IMR-90 (cell line): ENCODE measurements at regions not wholly inside any gene's neighbourhood (a gene's known extent, or its start where the extent isn't known, plus 50 kb on each side); places are given as distances from the start of the nearest gene placed in this dataset.

ENCODE experiments used
- ATAC-seq: fragments of 200-7000 bp; cut with Tn5 transposase; 2 replicates; pipeline ENCODE4 v1.9.1; 2020; ENCODE audit warnings: low read depth, mild to moderate bottlenecking, moderate library complexity
- BruUV-seq: library from RNA; stranded (reverse); fragments of 400-500 nt; replicated peaks from 2 replicates; lab custom pipeline; 2021; lab: Mats Ljungman, UMichigan
- CTCF ChIA-PET: fragments of 300-600 bp; formaldehyde crosslinking; extraction: SDS; loops from one replicate; lab custom pipeline; 2021; ENCODE audit warnings: antibody characterized with exemption; lab: Yijun Ruan, JAX
- POLR2A ChIA-PET: fragments of 300-600 bp; sonication (Branson Sonifier 250); formaldehyde crosslinking; loops from one replicate; lab custom pipeline; 2022; ENCODE audit warnings: antibody characterized with exemption; ENCODE audit not compliant: unreplicated experiment; lab: Charles Lee
- DNase-seq: peaks from one replicate; pipeline ENCODE4 v3.0.0; 2013
- H2AFZ ChIP-seq: replicated peaks from 2 replicates; pipeline ENCODE3; 2013; ENCODE audit warnings: low read length, mild to moderate bottlenecking; ENCODE audit not compliant: poor library complexity
- H2AK5ac ChIP-seq: 2 replicates; pipeline ENCODE4 v1.6.1; 2013; ENCODE audit warnings: low read depth, low read length, inconsistent platforms
- H2AK9ac ChIP-seq: replicated peaks from 2 replicates; pipeline ENCODE3; 2013; ENCODE audit warnings: mild to moderate bottlenecking, low read depth, low read length, moderate library complexity; ENCODE audit not compliant: poor library complexity
- H2BK120ac ChIP-seq: 2 replicates; pipeline ENCODE4 v1.6.1; 2013; ENCODE audit warnings: low read depth, low read length, inconsistent platforms
- H2BK15ac ChIP-seq: 3 replicates; pipeline ENCODE4 v1.6.1; 2013; ENCODE audit warnings: low read depth, low read length, inconsistent platforms
- H2BK20ac ChIP-seq: 2 replicates; pipeline ENCODE4 v1.6.1; 2013; ENCODE audit warnings: low read depth, mild to moderate bottlenecking, inconsistent platforms, low read length, moderate library complexity
- H2BK5ac ChIP-seq: 2 replicates; pipeline ENCODE4 v1.6.1; 2013; ENCODE audit warnings: mild to moderate bottlenecking, low read depth, low read length, inconsistent platforms; ENCODE audit not compliant: poor library complexity, severe bottlenecking
- H3K14ac ChIP-seq: replicated peaks from 2 replicates; pipeline ENCODE4 v1.6.1; 2013; ENCODE audit warnings: low read depth, low read length, inconsistent platforms
- H3K18ac ChIP-seq: 2 replicates; pipeline ENCODE4 v1.6.1; 2013; ENCODE audit warnings: low read depth, low read length, control low read depth
- H3K23ac ChIP-seq: 2 replicates; pipeline ENCODE4 v1.6.1; 2013; ENCODE audit warnings: low read depth, low read length, inconsistent platforms
- H3K27ac ChIP-seq: 2 replicates; pipeline ENCODE4 v1.5.1; 2013; ENCODE audit warnings: mild to moderate bottlenecking, control low read depth, low read length; ENCODE audit not compliant: insufficient read depth
- H3K27me3 ChIP-seq: 2 replicates; pipeline ENCODE4 v1.6.1; 2013; ENCODE audit warnings: low read length; ENCODE audit not compliant: control insufficient read depth, insufficient read depth
- H3K36me3 ChIP-seq: 2 replicates; pipeline ENCODE4 v1.6.1; 2013; ENCODE audit warnings: low read length, mixed read lengths; ENCODE audit not compliant: control insufficient read depth, insufficient read depth
- H3K4ac ChIP-seq: 2 replicates; pipeline ENCODE4 v1.6.1; 2013; ENCODE audit warnings: low read depth, low read length, inconsistent platforms
- H3K4me1 ChIP-seq: 2 replicates; pipeline ENCODE4 v1.6.1; 2013; ENCODE audit warnings: low read length, mixed read lengths; ENCODE audit not compliant: control insufficient read depth, insufficient read depth
- H3K4me2 ChIP-seq: 2 replicates; pipeline ENCODE4 v1.6.1; 2013; ENCODE audit warnings: low read depth, mild to moderate bottlenecking, control low read depth, low read length, moderate library complexity
- H3K4me3 ChIP-seq: 2 replicates; pipeline ENCODE4 v1.5.1; 2013; ENCODE audit warnings: low read depth, mild to moderate bottlenecking, control low read depth, low read length, moderate library complexity; ENCODE audit not compliant: insufficient read depth
- H3K56ac ChIP-seq: 2 replicates; pipeline ENCODE4 v1.6.1; 2013; ENCODE audit warnings: low read length, inconsistent platforms; ENCODE audit not compliant: insufficient read depth; ENCODE audit errors: extremely low read depth
- H3K79me1 ChIP-seq, 2 experiments: 2 replicates each; pipeline ENCODE4 v1.6.1; 2013; ENCODE audit warnings: low read length in 2 of 2, inconsistent platforms in 1 of 2, low read depth in 1 of 2
- H3K9ac ChIP-seq: 2 replicates; pipeline ENCODE4 v1.6.1; 2013; ENCODE audit warnings: low read depth, low read length, control low read depth
- H3K9me1 ChIP-seq: 2 replicates; pipeline ENCODE4 v1.6.1; 2013; ENCODE audit warnings: low read length, inconsistent platforms; ENCODE audit not compliant: insufficient read depth
- H3K9me3 ChIP-seq: 2 replicates; pipeline ENCODE4 v1.6.1; 2013; ENCODE audit warnings: low read length; ENCODE audit not compliant: control insufficient read depth, insufficient read depth
- H4K20me1 ChIP-seq: 2 replicates; pipeline ENCODE4 v1.6.1; 2013; ENCODE audit warnings: low read length, inconsistent platforms; ENCODE audit not compliant: insufficient read depth
- H4K5ac ChIP-seq: 2 replicates; pipeline ENCODE4 v1.6.1; 2013; ENCODE audit warnings: mild to moderate bottlenecking, low read depth, low read length, control low read depth
- H4K8ac ChIP-seq, 2 experiments: 2 replicates each; pipeline ENCODE4 v1.6.1; 2013; ENCODE audit warnings: low read depth in 2 of 2, low read length in 2 of 2, control low read depth in 1 of 2, inconsistent platforms in 1 of 2
- H4K91ac ChIP-seq: 2 replicates; pipeline ENCODE4 v1.6.1; 2013; ENCODE audit warnings: low read depth, low read length, inconsistent platforms; ENCODE audit not compliant: insufficient read depth
- BHLHE40 ChIP-seq: fragments of 150-350 bp; IDR thresholded peaks from 2 replicates; pipeline ENCODE4 v1.6.1; 2016; ENCODE audit warnings: mild to moderate bottlenecking, low read depth, low read length
- CEBPB ChIP-seq: IDR thresholded peaks from 2 replicates; pipeline ENCODE4 v1.6.1; 2012; ENCODE audit warnings: low read depth, low read length, improper control_type of control experiment
- CHD1 ChIP-seq: IDR thresholded peaks from 2 replicates; pipeline ENCODE4 v1.6.1; 2012; ENCODE audit warnings: low read depth, low read length, improper control_type of control experiment
- FOS ChIP-seq: fragments of 150-350 bp; IDR thresholded peaks from 2 replicates; pipeline ENCODE4 v1.6.1; 2016; ENCODE audit warnings: low read depth, low read length
- MAFK ChIP-seq: IDR thresholded peaks from 2 replicates; pipeline ENCODE4 v1.6.1; 2012; ENCODE audit warnings: low read depth, low read length, improper control_type of control experiment
- MAZ ChIP-seq: IDR thresholded peaks from 2 replicates; pipeline ENCODE4 v1.6.1; 2012; ENCODE audit warnings: low read depth, mild to moderate bottlenecking, low read length, improper control_type of control experiment, moderate library complexity, borderline replicate concordance
- MXI1 ChIP-seq: IDR thresholded peaks from 2 replicates; pipeline ENCODE4 v1.6.1; 2012; ENCODE audit warnings: low read depth, mild to moderate bottlenecking, low read length, moderate library complexity, borderline replicate concordance
- NFE2L2 ChIP-seq: fragments of 150-350 bp; IDR thresholded peaks from 2 replicates; pipeline ENCODE4 v1.6.1; 2016; ENCODE audit warnings: low read depth, mild to moderate bottlenecking, low read length
- POLR2A ChIP-seq: IDR thresholded peaks from 2 replicates; pipeline ENCODE4 v1.6.1; 2012; ENCODE audit warnings: mild to moderate bottlenecking, low read depth, low read length
- RAD21 ChIP-seq: IDR thresholded peaks from 2 replicates; pipeline ENCODE4 v1.6.1; 2012; ENCODE audit warnings: low read length, improper control_type of control experiment
- RCOR1 ChIP-seq: IDR thresholded peaks from 2 replicates; pipeline ENCODE4 v1.6.1; 2012; ENCODE audit warnings: mild to moderate bottlenecking, low read length, improper control_type of control experiment; ENCODE audit not compliant: insufficient replicate concordance
- RFX5 ChIP-seq: IDR thresholded peaks from 2 replicates; pipeline ENCODE4 v1.8.0; 2012; ENCODE audit warnings: low read depth, mild to moderate bottlenecking, low read length, moderate library complexity
- SMC3 ChIP-seq: fragments of 150-350 bp; IDR thresholded peaks from 2 replicates; pipeline ENCODE4 v1.6.1; 2016; ENCODE audit warnings: low read depth, mild to moderate bottlenecking, antibody characterized with exemption, low read length, moderate library complexity
- WGBS, 2 experiments: methylation state at CpG; one replicate each; pipeline versions ENCODE4 v1.1.5 to v1.1.7; 2013; ENCODE audit warnings: missing lambda C conversion rate in 2 of 2; ENCODE audit not compliant: insufficient read length in 1 of 2; ENCODE audit errors: extremely low coverage in 2 of 2; 5-methylcytosine and 5-hydroxymethylcytosine counted together
- dilution Hi-C: fragments of 300-500 bp; cut with HindIII; formaldehyde crosslinking; loops from one replicate; pipeline ENCODE4 v1.14.3; 2018; ENCODE audit warnings: low sequenced_read_pairs; ENCODE audit not compliant: unreplicated experiment
- in situ Hi-C: fragments of 300-500 bp; cut with MboI; formaldehyde crosslinking; loops from 3 replicates; pipeline ENCODE4 v1.14.3; 2019; ENCODE audit warnings: low sequenced_read_pairs, inconsistent platforms, mixed read lengths
- intact Hi-C: fragments of 100-400 bp; cut with micrococcal nuclease; formaldehyde crosslinking; loops from 2 replicates; pipeline ENCODE4 v1.10.0; 2022
- TF ChIP-seq, protein P1 (sequence below): fragments of 150-350 bp; IDR thresholded peaks from 2 replicates; pipeline ENCODE4 v1.6.1; 2016; ENCODE audit warnings: low read depth, mild to moderate bottlenecking, low read length, moderate library complexity, borderline replicate concordance
- TF ChIP-seq, protein P2 (sequence below): fragments of 150-350 bp; IDR thresholded peaks from 2 replicates; pipeline ENCODE4 v1.6.1; 2017; ENCODE audit warnings: mild to moderate bottlenecking, antibody characterized with exemption, low read length, low read depth
- TF ChIP-seq, protein P3 (sequence below): conservative IDR thresholded peaks from 2 replicates; pipeline ENCODE4 v1.5.1; 2012; ENCODE audit warnings: mild to moderate bottlenecking, low read depth, low read length, improper control_type of control experiment

DNA sequence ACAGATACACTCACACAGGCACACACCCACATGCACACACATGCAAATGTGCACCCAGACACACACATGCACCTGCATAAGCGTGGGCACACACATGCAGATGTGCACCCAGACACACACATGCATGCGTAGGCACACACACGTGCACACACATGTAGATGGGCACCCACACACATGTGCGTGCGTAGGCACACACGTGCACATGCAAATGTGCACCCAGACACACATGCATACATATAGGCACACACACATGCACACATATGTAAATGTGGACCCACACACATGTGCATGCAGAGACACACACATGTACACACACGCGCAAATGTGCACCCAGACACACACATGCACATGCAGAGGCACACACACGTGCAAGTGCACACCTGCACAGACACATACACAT is 60.3 kb downstream of the MRM1 start:
- dilution Hi-C loops (no loop called here), in situ Hi-C loops (no loop called here), intact Hi-C loops (no loop called here)
- no peak overlapping the region for H3K4ac ChIP-seq
- H2BK5ac ChIP-seq, result no peak overlapping the region
- no peak overlapping the region for H2AFZ ChIP-seq
- H3K14ac ChIP-seq, result no peak overlapping the region
- no peak overlapping the region for H2BK120ac ChIP-seq
- H4K20me1 ChIP-seq, result no peaks in the 10 kb centered on the region; the same call in 1 of the 2 replicates
- H3K36me3 ChIP-seq, result no peaks in the 10 kb centered on the region
- no peak overlapping the region for H3K56ac ChIP-seq
- no peak overlapping the region for H2AK5ac ChIP-seq
- no peak overlapping the region for H3K23ac ChIP-seq
- H3K79me1 ChIP-seq, result no peaks in the 10 kb centered on the region
- H2AK9ac ChIP-seq, result no peak overlapping the region
- no peak for DNase-seq
- no peak overlapping the region for H2BK20ac ChIP-seq
- H3K27me3 ChIP-seq, result peaks cover 62% of the 10 kb centered on the region
- ChIA-PET POLR2A (no interaction called here), CTCF (no interaction called here)
- BruUV-seq, result no TSS peak
- no peak overlapping the region for H4K8ac ChIP-seq
- no peak overlapping the region for H3K18ac ChIP-seq
- no peak overlapping the region for H3K4me3 ChIP-seq
- H3K9me3 ChIP-seq, result no peaks in the 10 kb centered on the region
- ATAC-seq, result no peak
- no peak overlapping the region for H4K91ac ChIP-seq
- no peaks in the 10 kb centered on the region for H3K4me1 ChIP-seq
- no peak overlapping the region for H3K27ac ChIP-seq
- 71% methylated on average over 5 of the region's 9 CpGs; no CpG with 5 or more reads in 1 of the 2 experiments for WGBS, 2 experiments
- H3K9ac ChIP-seq, result no peak overlapping the region
- H4K5ac ChIP-seq, result no peak overlapping the region
- H2BK15ac ChIP-seq, result no peak overlapping the region
- TF ChIP-seq, protein P1, sequence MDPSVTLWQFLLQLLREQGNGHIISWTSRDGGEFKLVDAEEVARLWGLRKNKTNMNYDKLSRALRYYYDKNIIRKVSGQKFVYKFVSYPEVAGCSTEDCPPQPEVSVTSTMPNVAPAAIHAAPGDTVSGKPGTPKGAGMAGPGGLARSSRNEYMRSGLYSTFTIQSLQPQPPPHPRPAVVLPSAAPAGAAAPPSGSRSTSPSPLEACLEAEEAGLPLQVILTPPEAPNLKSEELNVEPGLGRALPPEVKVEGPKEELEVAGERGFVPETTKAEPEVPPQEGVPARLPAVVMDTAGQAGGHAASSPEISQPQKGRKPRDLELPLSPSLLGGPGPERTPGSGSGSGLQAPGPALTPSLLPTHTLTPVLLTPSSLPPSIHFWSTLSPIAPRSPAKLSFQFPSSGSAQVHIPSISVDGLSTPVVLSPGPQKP, result no peak
- TF ChIP-seq MAZ (no peak), FOS (no peak), RAD21 (no peak), CHD1 (no peak), NFE2L2 (no peak), BHLHE40 (no peak), MAFK (no peak), RFX5 (no peak), CEBPB (no peak), MXI1 (no peak), SMC3 (no peak), RCOR1 (no peak), POLR2A (no peak)
- TF ChIP-seq, protein P2, sequence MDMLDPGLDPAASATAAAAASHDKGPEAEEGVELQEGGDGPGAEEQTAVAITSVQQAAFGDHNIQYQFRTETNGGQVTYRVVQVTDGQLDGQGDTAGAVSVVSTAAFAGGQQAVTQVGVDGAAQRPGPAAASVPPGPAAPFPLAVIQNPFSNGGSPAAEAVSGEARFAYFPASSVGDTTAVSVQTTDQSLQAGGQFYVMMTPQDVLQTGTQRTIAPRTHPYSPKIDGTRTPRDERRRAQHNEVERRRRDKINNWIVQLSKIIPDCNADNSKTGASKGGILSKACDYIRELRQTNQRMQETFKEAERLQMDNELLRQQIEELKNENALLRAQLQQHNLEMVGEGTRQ, result no peak
- TF ChIP-seq, protein P3, sequence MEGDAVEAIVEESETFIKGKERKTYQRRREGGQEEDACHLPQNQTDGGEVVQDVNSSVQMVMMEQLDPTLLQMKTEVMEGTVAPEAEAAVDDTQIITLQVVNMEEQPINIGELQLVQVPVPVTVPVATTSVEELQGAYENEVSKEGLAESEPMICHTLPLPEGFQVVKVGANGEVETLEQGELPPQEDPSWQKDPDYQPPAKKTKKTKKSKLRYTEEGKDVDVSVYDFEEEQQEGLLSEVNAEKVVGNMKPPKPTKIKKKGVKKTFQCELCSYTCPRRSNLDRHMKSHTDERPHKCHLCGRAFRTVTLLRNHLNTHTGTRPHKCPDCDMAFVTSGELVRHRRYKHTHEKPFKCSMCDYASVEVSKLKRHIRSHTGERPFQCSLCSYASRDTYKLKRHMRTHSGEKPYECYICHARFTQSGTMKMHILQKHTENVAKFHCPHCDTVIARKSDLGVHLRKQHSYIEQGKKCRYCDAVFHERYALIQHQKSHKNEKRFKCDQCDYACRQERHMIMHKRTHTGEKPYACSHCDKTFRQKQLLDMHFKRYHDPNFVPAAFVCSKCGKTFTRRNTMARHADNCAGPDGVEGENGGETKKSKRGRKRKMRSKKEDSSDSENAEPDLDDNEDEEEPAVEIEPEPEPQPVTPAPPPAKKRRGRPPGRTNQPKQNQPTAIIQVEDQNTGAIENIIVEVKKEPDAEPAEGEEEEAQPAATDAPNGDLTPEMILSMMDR, result no peak
- no peak overlapping the region for H3K4me2 ChIP-seq
- H3K9me1 ChIP-seq, result peaks cover 3% of the 10 kb centered on the region; the same call in 1 of the 2 replicates
